ENCODE measurements at regions not wholly inside any gene's neighbourhood (a gene's known extent, or its start where the extent isn't known, plus 50 kb on each side); places are given as distances from the start of the nearest gene placed in this dataset.

DNA sequence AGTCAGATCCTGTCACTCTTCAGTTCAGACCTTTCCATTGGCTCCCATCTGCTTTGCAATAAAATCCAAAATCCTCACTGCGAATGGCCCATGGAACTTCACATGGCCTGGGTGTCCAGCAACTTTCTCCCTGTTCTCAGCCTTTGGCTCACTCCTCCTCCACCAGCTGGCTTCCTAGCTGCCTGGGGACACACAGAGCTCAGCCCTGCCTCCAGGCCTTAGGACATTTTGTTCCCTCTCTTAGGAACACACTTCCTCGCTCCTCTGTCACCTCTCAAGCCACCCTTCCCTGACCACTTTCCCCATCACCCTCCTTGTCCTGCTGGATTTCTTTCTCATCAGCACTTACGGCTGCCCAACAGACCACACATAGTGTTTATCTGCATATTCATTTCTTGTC lies 419.6 kb downstream of the MED13L start:
- DNase-seq (ENCODE audit: low spot score): no peak

DNA sequence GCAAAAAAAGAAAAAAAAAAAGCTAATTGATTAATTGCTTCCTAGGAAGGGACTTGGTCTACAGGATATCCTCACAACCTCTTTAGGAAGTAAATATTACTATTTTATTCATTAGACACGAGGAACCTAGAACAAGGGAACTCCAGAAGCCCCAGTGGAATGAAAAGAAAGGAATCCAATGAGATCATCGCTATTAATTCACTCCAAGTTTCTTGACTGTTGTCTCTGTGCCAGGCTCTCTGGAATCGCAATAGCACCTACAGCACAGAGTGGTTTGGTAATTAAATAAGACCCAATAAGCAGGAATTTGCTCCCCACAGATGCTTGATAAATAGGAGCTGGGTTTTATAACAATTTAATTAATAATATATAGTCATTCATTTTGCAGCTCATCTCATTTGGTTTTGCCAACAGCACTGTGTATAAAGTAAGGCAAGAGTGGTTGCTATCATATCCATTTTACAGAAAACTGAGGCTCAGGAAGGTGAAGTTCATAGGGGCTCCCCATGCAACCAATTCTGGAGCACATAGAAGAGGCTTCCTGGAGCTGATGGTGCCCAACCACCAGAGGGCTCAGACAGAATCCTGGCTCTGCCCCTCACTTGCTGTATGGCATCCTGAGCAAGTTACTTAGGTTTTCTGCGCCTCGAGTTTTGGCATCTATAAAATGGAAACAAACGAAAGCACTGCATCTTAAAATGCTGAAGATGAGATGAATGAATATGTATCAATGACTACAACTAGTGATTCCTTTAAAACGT lies 420.2 kb downstream of the MED13L start:
- DNase-seq (ENCODE audit: low spot score): no peak

- no peak for DNase-seq (ENCODE audit: low spot score)
Observed at GRCh38 chr12:115852054-115852453, 425.4 kb downstream of the MED13L start.

- no peak for DNase-seq (ENCODE audit: low spot score)
Observed at GRCh38 chr12:115850957-115851356, 426.5 kb downstream of the MED13L start.

DNA sequence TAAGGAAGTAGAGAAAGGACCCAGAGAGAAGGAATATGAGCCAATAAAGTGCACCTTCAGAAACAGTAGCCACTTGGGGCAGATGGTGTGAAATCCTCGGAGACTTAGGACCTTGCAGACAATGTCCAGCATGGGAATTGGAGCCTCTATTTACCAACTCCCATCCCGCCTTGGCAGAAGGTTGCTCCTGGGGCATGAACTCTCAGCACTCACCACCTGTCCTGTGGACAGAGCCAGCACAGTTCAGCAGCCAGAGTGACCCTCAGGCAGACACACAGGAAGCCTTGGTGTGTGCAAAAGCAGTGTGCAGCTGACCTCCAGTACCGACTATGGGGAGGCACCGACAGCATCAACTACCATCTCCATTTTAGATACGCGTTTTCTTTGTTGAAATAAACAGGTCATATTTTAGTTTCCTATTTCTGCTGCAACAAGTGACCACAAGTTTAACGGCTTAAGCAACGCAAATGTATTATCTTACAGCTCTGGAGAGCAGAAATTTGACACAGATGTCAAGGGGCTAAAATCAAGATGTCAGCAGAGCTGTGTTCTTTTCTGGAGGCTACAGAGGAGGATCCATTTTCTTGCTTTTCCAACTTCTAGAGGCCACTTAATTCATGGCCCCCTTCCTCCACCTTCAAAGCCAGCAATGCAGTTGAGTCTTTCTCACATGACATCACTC lies 428.1 kb downstream of the MED13L start:
- no peak for DNase-seq (ENCODE audit: low spot score)

- DNase-seq (ENCODE audit: low spot score): no peak
Observed at GRCh38 chr12:115847398-115847797, 430.1 kb downstream of the MED13L start.

GRCh38 chr12:115846516-115846915 lies 431.0 kb downstream of the MED13L start:
- no peak for DNase-seq (ENCODE audit: low spot score)

- no peak for DNase-seq (ENCODE audit: low spot score)
Observed at GRCh38 chr12:115840159-115840558, 437.3 kb downstream of the MED13L start.

GRCh38 chr12:115838952-115839351 lies 438.5 kb downstream of the MED13L start:
- DNase-seq (ENCODE audit: low spot score): no peak

- no peak for DNase-seq (ENCODE audit: low spot score)
Observed at GRCh38 chr12:115837220-115837619, 440.3 kb downstream of the MED13L start.

GRCh38 chr12:115835445-115835844 lies 442.0 kb downstream of the MED13L start:
- DNase-seq (ENCODE audit: low spot score): no peak

DNA sequence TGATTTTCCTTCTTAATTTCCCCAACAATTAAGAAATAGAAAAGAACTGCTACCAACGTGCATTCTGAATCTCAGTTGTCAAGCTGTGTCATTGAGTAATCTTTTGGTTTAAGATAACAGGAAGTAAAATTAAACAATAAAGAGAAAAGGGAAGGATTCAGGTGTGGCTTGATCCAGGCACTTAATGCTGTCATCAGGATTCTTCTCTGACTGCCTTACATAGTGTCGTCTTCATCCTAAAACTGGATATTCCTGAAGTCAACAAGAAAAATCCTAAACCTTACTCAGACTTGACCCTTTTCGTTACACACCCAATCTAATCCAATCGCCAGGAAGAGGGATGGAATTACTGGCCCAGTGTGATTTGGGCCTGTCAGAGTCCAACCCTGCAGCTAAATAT lies 443.8 kb downstream of the MED13L start:
- no peak for DNase-seq (ENCODE audit: low spot score)

- DNase-seq (ENCODE audit: low spot score): no peak
Observed at GRCh38 chr12:115830633-115831032, 446.9 kb downstream of the MED13L start.

- DNase-seq (ENCODE audit: low spot score): no peak
Observed at GRCh38 chr12:115830070-115830469, 447.4 kb downstream of the MED13L start.

GRCh38 chr12:115828168-115828567 lies 449.3 kb downstream of the MED13L start:
- no peak for DNase-seq (ENCODE audit: low spot score)

DNA sequence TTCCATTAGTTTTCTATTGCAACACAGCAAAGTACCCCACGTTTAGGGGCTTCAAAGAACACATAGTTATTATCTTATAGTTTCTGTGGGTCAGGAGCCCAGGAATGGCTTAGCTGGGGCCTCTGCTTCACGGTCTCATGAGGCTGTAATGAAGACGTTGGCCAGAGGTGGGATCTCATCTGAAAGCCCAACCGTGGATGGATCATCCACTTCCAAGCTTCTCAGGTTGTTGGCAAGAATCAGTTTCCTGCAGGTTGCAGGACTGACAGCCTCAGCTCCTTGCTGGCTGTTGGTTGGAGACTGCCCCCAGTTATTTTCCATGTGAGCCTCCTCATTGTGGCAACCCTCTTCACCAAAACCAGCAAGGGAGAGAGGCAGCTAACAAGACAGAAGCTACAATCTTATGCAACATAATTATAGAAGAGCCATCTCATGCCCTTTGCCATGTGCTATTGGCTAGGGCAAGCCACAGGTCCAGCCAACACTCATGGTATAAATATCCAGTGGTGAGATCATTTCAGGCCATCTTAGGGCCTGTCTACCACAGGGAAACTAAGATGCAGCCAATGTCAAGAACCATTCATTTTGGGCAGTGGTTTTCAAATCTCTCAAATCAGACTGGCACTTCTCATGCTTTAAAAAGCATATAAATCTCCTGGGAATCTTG lies 452.4 kb downstream of the MED13L start:
- no peak for DNase-seq (ENCODE audit: low spot score)

GRCh38 chr12:115823635-115824034 lies 453.9 kb downstream of the MED13L start:
- no peak for DNase-seq (ENCODE audit: low spot score)

DNA sequence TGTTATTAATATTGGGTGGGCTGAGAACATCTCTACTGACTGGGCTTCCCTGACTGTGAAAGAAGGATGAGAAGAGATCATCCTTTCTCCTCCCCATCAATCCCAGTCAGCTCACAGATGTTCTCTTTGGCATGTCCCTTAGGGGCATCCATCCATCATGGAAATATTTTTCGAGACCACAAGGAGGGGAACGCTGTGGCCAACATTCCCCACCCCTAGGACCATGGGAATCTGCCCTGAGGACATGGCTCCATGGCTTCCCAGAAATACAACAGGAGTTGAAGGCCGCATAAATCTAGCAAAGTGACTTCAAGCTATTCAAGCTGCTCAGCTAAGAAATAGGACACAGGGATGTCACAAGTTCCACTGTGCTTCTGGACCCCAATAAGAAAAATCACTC lies 456.8 kb downstream of the MED13L start:
- DNase-seq (ENCODE audit: low spot score): no peak

DNA sequence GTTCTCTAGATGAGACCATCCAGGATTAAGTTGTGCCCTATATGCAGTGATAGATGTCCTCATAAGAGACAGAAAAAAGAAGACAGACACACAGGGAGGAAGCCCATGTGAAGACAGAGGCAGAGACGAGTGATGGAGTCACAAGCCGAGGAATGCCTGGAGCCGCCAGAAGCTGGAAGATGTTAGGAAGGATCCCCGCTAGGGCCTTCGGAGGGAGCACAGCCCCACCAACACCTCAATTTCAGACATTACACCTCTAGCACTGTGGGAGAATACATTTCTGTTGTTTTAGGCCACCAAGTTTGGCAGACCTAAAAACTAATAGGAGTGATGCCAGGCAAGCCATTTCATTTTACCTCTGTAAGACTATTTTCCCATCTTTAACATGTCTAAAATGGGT lies 458.5 kb downstream of the MED13L start:
- DNase-seq (ENCODE audit: low spot score): no peak

- no peak for DNase-seq (ENCODE audit: low spot score)
Observed at GRCh38 chr12:115817389-115817788, 460.1 kb downstream of the MED13L start.

DNA sequence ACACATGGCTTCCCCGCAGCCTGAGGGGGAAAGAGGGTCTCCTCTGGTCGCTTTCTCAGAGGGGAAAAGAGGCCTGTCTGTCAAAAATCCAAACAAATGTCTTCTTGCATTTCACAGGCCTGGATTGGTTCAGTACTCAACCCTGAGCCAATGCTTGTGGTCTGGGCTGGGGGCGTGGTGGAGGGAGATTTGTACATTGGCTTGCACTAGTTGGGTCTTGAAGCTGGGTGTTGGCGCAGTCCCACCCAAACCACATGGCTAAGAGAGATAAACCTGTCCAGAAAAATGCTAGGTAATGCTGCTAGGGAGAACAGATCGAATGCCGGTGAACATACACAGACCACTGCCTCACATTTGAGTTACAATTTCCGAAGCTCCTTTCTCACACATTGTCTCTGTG lies 461.6 kb downstream of the MED13L start:
- DNase-seq (ENCODE audit: low spot score): no peak

DNA sequence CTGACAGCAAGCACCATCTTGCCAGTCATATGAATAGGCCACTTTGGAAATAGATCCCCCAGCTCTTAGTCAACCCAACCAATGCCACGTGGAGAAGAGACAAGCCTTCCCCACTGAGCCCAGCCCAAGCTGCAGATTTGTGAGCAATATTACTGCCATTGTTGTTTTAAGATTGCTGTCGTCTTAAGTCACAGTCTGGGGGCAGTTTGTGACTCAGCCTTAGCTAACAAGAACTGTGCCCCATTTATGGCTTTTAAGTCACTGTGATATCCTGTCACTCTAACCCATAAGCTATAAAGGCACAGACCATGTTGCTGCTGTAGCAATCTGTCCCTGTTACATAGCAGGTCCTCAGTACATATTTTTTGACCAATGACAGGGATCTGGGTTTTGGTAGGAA lies 464.2 kb downstream of the MED13L start:
- DNase-seq (ENCODE audit: low spot score): no peak

DNA sequence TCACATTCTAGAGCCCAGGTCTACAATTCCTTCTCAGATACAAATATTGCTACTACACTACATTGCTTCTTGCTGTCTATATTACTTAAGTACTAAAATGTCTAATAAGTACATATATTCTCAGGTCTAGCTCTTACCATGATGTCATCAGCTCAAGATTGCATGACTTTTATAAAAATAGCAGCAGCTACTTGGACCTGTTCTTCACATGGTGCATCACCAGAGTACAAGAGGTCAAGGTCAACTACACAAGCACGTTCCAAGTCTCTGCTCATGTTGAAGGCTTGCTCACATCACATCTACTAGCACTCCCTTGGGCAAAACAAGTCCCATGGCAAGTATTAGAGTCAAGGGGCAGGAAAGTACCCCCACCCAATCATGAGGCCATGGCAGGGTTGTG lies 465.6 kb downstream of the MED13L start:
- no peak for DNase-seq (ENCODE audit: low spot score)

All from globus pallidus (tissue), 1 donor.